Gastrocnemius medialis (tissue), 4 donors: ENCODE measurements at regions not wholly inside any gene's neighbourhood (a gene's known extent, or its start where the extent isn't known, plus 50 kb on each side); places are given as distances from the start of the nearest gene placed in this dataset.

ENCODE experiments used
- CTCF ChIP-seq, 5 experiments: fragments of 450-650 bp in 3 of 5; fragments of 200-600 bp in 2 of 5; sonication (generic) in 2 of 5; IDR thresholded peaks in 4 of 5; conservative IDR thresholded peaks in 1 of 5; 1 replicate in 4 of 5; 2 replicates in 1 of 5; pipeline ENCODE4 v1.5.1; 2016 to 2019; ENCODE audit warnings: antibody characterized with exemption in 5 of 5, mild to moderate bottlenecking in 3 of 5, moderate library complexity in 3 of 5
- POLR2A ChIP-seq, 2 donors: fragments of 450-650 bp; IDR thresholded peaks; one replicate each; pipeline ENCODE4 v1.6.1; 2017; ENCODE audit warnings: antibody characterized with exemption in 2 of 2, mild to moderate bottlenecking in 2 of 2, moderate library complexity in 2 of 2

DNA sequence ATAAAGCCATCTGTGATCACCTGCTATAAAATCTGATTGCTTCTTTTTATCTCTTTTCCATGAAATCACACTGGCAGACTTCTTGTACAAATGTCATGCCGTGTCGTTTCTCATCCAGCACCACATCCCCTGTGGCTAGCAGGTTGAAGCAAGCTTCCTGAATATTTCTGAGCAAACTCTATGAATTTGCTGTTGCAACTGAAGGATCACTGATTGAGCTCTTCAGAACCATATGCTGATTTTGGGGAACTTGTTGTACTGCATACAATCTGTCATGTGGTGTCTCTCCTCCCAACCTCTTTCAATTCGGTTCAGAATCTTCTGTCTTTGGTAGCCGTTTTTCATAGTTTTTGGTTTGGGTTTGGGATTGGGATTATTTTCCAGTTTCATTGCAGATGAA, 57.7 kb upstream of the RBMS1 start:
- TF ChIP-seq POLR2A (IDR thresholded peaks at IDR 0.05) (no peak), CTCF (IDR thresholded peaks at IDR 0.05 in 4 of 5, conservative IDR thresholded peaks at IDR 0.05 in 1 of 5) (no peak)
